Nephron (organoid): ENCODE measurements at regions not wholly inside any gene's neighbourhood (a gene's known extent, or its start where the extent isn't known, plus 50 kb on each side); places are given as distances from the start of the nearest gene placed in this dataset.
A peak's percentile ranks its signal among the peaks of the same experiment; 100 is the strongest.

ENCODE experiments used
- H3K27ac Mint-ChIP-seq, 3 experiments: 2 replicates each; pipeline ENCODE4 v1.8.0; 2020; ENCODE audit warnings: mixed read lengths in 3 of 3, mild to moderate bottlenecking in 2 of 3, moderate library complexity in 1 of 3
- H3K27me3 Mint-ChIP-seq: 2 replicates; pipeline ENCODE4 v1.8.0; 2021; ENCODE audit warnings: low read depth, mild to moderate bottlenecking, moderate library complexity, mixed read lengths
- H3K36me3 Mint-ChIP-seq: 2 replicates; pipeline ENCODE4 v1.8.0; 2020; ENCODE audit warnings: low read depth, mixed read lengths
- H3K4me1 Mint-ChIP-seq: 2 replicates; pipeline ENCODE4 v1.8.0; 2020; ENCODE audit warnings: mixed read lengths
- H3K4me3 Mint-ChIP-seq, 3 experiments: 2 replicates each; pipeline ENCODE4 v1.8.0; 2020; ENCODE audit warnings: mild to moderate bottlenecking in 3 of 3, mixed read lengths in 3 of 3, moderate library complexity in 2 of 3
- H3K9me3 Mint-ChIP-seq: 2 replicates; pipeline ENCODE4 v1.8.0; 2020; ENCODE audit warnings: mixed read lengths
- TF ChIP-seq, protein P1 (sequence below), 3 experiments: fragments of 200-600 bp; sonication (generic); IDR thresholded peaks; one replicate each; pipeline ENCODE4 v1.5.0; 2021; ENCODE audit warnings: antibody characterized with exemption in 3 of 3; ENCODE audit not compliant: unreplicated experiment in 3 of 3

DNA sequence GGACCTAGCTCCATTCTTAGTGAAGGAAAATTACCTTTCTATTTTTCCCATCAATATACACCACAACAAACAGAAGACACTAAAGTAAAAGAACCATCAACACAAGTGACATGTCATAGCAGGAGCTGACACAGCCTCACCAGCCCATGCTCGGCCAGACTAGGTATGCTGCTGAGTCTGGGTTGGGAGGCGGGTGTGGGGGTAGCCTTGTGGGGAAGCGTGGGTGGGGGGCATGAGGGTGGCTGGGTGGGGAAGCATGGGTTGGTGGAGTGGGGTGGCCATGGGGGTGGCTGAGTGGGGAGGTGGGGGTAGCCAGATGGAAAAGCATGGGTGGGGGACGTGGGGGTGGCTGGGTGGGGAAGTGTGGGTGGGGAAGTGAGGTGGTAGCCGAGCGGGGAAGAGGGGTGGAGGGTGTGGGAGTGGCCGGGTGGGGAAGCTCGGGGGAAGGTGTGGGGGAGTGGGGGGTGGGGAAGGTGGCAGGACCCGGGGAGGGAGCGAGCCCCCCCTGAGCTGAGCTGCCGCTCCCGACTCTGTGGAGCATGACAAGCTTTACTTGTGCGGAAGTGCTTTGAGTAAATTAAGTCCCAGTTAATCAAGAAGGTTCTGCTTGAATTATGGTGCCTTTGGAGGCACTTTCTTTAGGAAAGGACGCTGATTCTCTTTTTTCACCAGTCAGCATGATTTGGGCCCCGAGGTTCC is 294.6 kb upstream of the ZNF32 start:
- peaks cover 21% of the 10 kb centered on the region for H3K27me3 Mint-ChIP-seq
- peaks cover 3% of the 10 kb centered on the region for H3K9me3 Mint-ChIP-seq
- no peaks in the 10 kb centered on the region for H3K36me3 Mint-ChIP-seq
- peaks cover 61% of the 10 kb centered on the region for H3K4me1 Mint-ChIP-seq
- H3K27ac Mint-ChIP-seq = peak overlapping the region; percentile 91 to 96 (median 96)
- TF ChIP-seq, protein P1, sequence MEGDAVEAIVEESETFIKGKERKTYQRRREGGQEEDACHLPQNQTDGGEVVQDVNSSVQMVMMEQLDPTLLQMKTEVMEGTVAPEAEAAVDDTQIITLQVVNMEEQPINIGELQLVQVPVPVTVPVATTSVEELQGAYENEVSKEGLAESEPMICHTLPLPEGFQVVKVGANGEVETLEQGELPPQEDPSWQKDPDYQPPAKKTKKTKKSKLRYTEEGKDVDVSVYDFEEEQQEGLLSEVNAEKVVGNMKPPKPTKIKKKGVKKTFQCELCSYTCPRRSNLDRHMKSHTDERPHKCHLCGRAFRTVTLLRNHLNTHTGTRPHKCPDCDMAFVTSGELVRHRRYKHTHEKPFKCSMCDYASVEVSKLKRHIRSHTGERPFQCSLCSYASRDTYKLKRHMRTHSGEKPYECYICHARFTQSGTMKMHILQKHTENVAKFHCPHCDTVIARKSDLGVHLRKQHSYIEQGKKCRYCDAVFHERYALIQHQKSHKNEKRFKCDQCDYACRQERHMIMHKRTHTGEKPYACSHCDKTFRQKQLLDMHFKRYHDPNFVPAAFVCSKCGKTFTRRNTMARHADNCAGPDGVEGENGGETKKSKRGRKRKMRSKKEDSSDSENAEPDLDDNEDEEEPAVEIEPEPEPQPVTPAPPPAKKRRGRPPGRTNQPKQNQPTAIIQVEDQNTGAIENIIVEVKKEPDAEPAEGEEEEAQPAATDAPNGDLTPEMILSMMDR (IDR thresholded peaks at IDR 0.05; ENCODE audit: unreplicated experiment in 3 of 3) = no peak
- H3K4me3 Mint-ChIP-seq = no peak overlapping the region

GRCh38 chr10:43942096-43942850 is 293.6 kb upstream of the ZNF32 start:
- no peaks in the 10 kb centered on the region for H3K36me3 Mint-ChIP-seq
- peak overlapping the region; percentile 75 to 91 (median 75) for H3K27ac Mint-ChIP-seq
- H3K27me3 Mint-ChIP-seq = peaks cover 22% of the 10 kb centered on the region
- TF ChIP-seq, protein P1 (IDR thresholded peaks at IDR 0.05; ENCODE audit: unreplicated experiment in 3 of 3) = no peak
- peaks cover 66% of the 10 kb centered on the region for H3K4me1 Mint-ChIP-seq
- H3K4me3 Mint-ChIP-seq = peak overlapping the region in 2 of 3 experiments; percentile 19 to 49
- peaks cover 3% of the 10 kb centered on the region for H3K9me3 Mint-ChIP-seq

GRCh38 chr10:43940898-43941837 is 292.5 kb upstream of the ZNF32 start:
- Mint-ChIP-seq H3K27ac (peak overlapping the region; percentile 75 to 91 (median 75)), H3K9me3 (peaks cover 6% of the 10 kb centered on the region), H3K27me3 (peaks cover 22% of the 10 kb centered on the region), H3K36me3 (no peaks in the 10 kb centered on the region), H3K4me3 (no peak overlapping the region), H3K4me1 (peaks cover 66% of the 10 kb centered on the region)
- TF ChIP-seq, protein P1 (IDR thresholded peaks at IDR 0.05; ENCODE audit: unreplicated experiment in 3 of 3) = no peak

DNA sequence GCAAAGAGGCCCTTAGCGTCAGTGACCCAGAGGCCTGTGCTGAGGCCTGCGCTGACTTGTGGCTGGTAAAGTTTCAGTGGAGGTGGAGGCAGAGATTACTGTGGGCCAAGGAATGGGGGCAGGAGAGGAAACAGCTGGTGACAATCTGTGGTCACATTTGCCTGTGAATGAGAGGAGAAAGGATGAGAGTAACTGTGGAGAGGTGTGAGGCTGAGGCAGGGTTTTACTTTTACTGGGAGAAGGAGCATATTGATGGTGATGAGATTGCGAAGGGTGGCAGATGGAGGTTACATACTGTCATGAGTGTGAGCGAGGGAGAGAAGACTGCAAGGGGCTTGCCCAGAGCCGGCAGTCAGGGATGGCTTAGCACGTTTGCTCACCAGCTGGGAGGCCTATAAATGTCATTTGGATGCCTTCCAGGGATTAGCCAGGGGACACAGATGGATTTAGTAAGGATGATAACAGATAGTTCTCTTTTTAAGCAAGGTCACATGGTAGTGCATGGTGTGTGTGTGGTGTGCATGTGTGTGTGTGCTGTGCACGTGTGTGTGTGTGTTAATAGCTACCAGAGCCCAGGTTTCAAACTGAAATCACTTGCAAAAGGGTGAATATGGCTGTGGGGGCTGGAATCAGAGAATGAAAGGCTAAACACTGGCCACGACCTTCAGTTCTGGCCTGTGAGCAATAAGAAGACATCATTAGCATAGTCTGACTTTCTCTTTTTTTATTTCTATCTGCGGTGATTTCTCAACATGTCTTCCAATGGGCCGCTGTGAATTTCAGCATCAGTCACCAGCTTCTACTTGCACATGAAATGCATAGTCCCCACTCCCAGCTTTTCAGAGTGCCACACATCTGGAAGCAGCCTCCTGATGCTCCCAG is 291.5 kb upstream of the ZNF32 start:
- Mint-ChIP-seq H3K36me3 (no peaks in the 10 kb centered on the region), H3K9me3 (peaks cover 9% of the 10 kb centered on the region), H3K4me1 (peaks cover 62% of the 10 kb centered on the region), H3K27me3 (peaks cover 22% of the 10 kb centered on the region), H3K4me3 (peak overlapping the region in 1 of 3 experiments; percentile 2), H3K27ac (peak overlapping the region; percentile 36 to 75 (median 61))
- TF ChIP-seq, protein P1 (IDR thresholded peaks at IDR 0.05; ENCODE audit: unreplicated experiment in 3 of 3) = no peak

DNA sequence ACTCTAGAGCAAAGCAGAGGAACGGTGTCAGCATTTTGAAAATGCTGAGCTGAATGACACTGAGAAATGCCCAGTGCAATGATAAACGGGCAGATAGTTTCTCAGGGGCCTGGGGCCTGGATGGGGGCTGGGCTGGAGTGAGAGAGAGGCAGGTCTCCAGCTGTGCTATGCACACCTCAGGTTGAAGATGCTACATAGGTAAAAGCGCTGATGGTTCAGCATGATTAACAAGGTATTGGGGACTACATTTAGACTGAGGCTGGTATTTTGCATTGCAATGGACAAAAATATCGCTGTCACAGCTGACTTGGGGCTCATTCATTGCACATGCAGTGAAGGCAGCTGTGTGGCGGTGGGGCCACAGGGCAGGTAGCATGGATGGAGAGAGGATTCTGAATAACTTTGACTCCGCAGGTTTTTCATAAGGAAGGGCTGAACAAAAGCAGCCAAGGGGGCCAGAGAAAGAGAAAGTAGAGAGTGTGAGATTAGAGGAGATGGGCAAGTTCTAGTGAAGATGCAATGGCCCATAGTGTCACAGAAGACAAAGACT is 290.8 kb upstream of the ZNF32 start:
- Mint-ChIP-seq H3K36me3 (no peaks in the 10 kb centered on the region), H3K27ac (peak overlapping the region; percentile 36 to 75 (median 61)), H3K27me3 (peaks cover 22% of the 10 kb centered on the region), H3K9me3 (peaks cover 9% of the 10 kb centered on the region), H3K4me1 (peaks cover 55% of the 10 kb centered on the region), H3K4me3 (no peak overlapping the region)
- TF ChIP-seq, protein P1 (IDR thresholded peaks at IDR 0.05; ENCODE audit: unreplicated experiment in 3 of 3) = no peak
